Esophagus muscularis mucosa (tissue), 4 donors: ENCODE measurements at regions not wholly inside any gene's neighbourhood (a gene's known extent, or its start where the extent isn't known, plus 50 kb on each side); places are given as distances from the start of the nearest gene placed in this dataset.

Experiments
- DNase-seq: peaks from one replicate; pipeline ENCODE4 v3.0.0-alpha.2; 2017; ENCODE audit errors: extremely low spot score
- H3K27ac ChIP-seq, 4 donors: fragments of 200-600 bp; sonication (generic); replicated peaks in 1 of 4; 1 replicate in 3 of 4; 2 replicates in 1 of 4; pipeline ENCODE4 v1.5.1; 2016 to 2019; ENCODE audit warnings: mild to moderate bottlenecking in 1 of 4
- H3K27me3 ChIP-seq, 4 donors: fragments of 200-600 bp; sonication (generic); one replicate each; pipeline versions ENCODE4 v1.5.1 to v1.6.0; 2016 to 2019
- H3K36me3 ChIP-seq, 4 donors: fragments of 200-600 bp; sonication (generic); one replicate each; pipeline ENCODE4 v1.5.1; 2016 to 2019
- H3K4me1 ChIP-seq, 4 donors: fragments of 200-600 bp; sonication (generic); one replicate each; pipeline ENCODE4 v1.5.1; 2016 to 2019
- H3K4me3 ChIP-seq, 4 donors: fragments of 200-600 bp; sonication (generic); 1 replicate in 2 of 4; 2 replicates in 2 of 4; pipeline ENCODE4 v1.5.1; 2016 to 2019; ENCODE audit warnings: mild to moderate bottlenecking in 4 of 4, moderate library complexity in 1 of 4
- H3K9me3 ChIP-seq, 4 donors: fragments of 200-600 bp; sonication (generic); 1 replicate in 3 of 4; 2 replicates in 1 of 4; pipeline ENCODE4 v1.5.1; 2016 to 2019
- EP300 ChIP-seq: sonication (generic); formaldehyde crosslinking; IDR thresholded peaks from one replicate; pipeline ENCODE4 v1.6.1; 2017; ENCODE audit warnings: antibody characterized with exemption
- POLR2A ChIP-seq: fragments of 450-650 bp; IDR thresholded peaks from one replicate; pipeline ENCODE4 v1.6.1; 2017; ENCODE audit warnings: antibody characterized with exemption, moderate library complexity, mild to moderate bottlenecking, low read depth
- POLR2AphosphoS5 ChIP-seq, 2 donors: sonication (generic); formaldehyde crosslinking; IDR thresholded peaks; one replicate each; pipeline ENCODE4 v1.6.1; 2017; ENCODE audit warnings: antibody characterized with exemption in 2 of 2
- WGBS: methylation state at CpG from one replicate; pipeline ENCODE4 v1.1.5; 2018; 5-methylcytosine and 5-hydroxymethylcytosine counted together
- intact Hi-C: fragments of 100-400 bp; cut with DNase I; formaldehyde crosslinking; loops from one replicate; pipeline ENCODE4 v1.15.1; 2023
- TF ChIP-seq, protein P1 (sequence below), 3 experiments: fragments of 200-600 bp in 2 of 3; fragments of 450-650 bp in 1 of 3; sonication (generic) in 2 of 3; IDR thresholded peaks; one replicate each; pipeline ENCODE4 v1.5.1; 2017 to 2019; ENCODE audit warnings: antibody characterized with exemption in 3 of 3, mild to moderate bottlenecking in 2 of 3, moderate library complexity in 1 of 3

DNA sequence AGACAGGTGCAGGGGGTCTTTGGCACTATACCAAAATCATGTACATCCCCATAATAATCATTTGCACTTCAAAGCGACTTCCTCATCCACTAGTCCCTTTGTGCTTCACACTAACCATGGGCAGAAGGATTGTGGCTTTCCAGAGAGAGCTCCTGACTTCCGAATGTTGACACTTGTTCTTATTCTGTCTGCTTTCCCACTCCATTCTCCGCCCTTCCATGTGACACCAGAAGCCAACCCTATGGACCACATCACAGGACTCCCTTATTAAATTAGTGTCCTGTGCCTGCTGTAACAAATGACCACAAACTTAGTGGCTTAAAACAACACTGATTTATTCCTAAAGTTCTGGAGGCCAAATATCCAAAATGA, 91.6 kb downstream of the CMC2 start:
- TF ChIP-seq POLR2A (no peak), POLR2AphosphoS5 (IDR thresholded peaks at IDR 0.05) (no peak), EP300 (no peak)
- TF ChIP-seq, protein P1, sequence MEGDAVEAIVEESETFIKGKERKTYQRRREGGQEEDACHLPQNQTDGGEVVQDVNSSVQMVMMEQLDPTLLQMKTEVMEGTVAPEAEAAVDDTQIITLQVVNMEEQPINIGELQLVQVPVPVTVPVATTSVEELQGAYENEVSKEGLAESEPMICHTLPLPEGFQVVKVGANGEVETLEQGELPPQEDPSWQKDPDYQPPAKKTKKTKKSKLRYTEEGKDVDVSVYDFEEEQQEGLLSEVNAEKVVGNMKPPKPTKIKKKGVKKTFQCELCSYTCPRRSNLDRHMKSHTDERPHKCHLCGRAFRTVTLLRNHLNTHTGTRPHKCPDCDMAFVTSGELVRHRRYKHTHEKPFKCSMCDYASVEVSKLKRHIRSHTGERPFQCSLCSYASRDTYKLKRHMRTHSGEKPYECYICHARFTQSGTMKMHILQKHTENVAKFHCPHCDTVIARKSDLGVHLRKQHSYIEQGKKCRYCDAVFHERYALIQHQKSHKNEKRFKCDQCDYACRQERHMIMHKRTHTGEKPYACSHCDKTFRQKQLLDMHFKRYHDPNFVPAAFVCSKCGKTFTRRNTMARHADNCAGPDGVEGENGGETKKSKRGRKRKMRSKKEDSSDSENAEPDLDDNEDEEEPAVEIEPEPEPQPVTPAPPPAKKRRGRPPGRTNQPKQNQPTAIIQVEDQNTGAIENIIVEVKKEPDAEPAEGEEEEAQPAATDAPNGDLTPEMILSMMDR (IDR thresholded peaks at IDR 0.05) = no peak
- Histone ChIP-seq H3K9me3 (peaks cover 0 to 10% (median 0%) of the 10 kb centered on the region in 4 donors), H3K27me3 (peaks cover 0 to 3% (median 0%) of the 10 kb centered on the region in 4 donors), H3K4me1 (no peaks in the 10 kb centered on the region), H3K36me3 (no peaks in the 10 kb centered on the region), H3K4me3 (no peak overlapping the region), H3K27ac (no peak overlapping the region)
- DNase-seq = no peak
- 95% methylated on average over 3 of the region's 3 CpGs for WGBS
- intact Hi-C loops = no loop called here

DNA sequence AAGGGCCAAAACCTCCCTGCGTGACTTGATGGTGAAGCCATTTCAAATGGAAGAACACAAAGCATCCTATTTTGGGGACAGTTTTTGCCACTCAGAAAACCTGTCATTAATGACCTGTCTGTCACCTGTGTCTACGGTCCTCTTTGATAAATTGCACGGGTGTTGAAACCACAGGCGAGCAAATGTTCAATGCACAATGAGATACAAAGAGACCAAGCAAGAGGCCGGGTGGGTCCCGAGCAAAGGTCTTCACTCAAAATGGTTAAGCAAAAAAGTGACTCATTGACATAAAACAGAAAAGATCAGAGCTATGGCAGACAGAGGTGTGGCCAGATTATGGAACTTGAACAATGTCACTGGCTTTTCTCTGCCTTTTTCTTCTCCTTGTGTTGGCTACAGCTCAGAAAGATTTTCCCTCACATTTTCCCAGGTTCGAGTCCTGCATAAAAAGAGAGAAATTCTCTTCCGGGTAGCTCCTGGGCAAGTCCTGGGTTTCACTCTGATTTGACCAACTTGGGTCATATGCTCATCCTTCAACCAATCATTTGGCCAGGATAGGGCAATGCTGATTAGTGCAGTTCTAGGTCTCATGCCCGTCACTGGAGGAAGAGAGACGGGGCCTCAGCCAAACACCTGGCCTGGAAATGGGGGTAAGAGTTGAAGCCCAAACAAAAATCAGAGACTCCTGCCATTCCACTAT, 92.2 kb downstream of the CMC2 start:
- intact Hi-C loops = no loop called here
- H3K9me3 ChIP-seq = peaks cover 0 to 10% (median 0%) of the 10 kb centered on the region in 4 donors
- TF ChIP-seq POLR2AphosphoS5 (IDR thresholded peaks at IDR 0.05) (no peak), POLR2A (no peak)
- peaks cover 0 to 3% (median 0%) of the 10 kb centered on the region in 4 donors for H3K27me3 ChIP-seq
- H3K27ac ChIP-seq = no peak overlapping the region
- WGBS = 93% methylated on average over 10 of the region's 10 CpGs
- DNase-seq = no peak
- no peaks in the 10 kb centered on the region for H3K36me3 ChIP-seq
- H3K4me1 ChIP-seq = no peaks in the 10 kb centered on the region
- H3K4me3 ChIP-seq = no peak overlapping the region

- Histone ChIP-seq H3K27me3 (peaks cover 0 to 3% (median 0%) of the 10 kb centered on the region in 4 donors), H3K27ac (no peak overlapping the region), H3K36me3 (no peaks in the 10 kb centered on the region), H3K4me3 (no peak overlapping the region), H3K9me3 (peaks cover 0 to 10% (median 0%) of the 10 kb centered on the region in 4 donors), H3K4me1 (no peaks in the 10 kb centered on the region)
- intact Hi-C loops = no loop called here
- TF ChIP-seq EP300 (no peak), POLR2AphosphoS5 (IDR thresholded peaks at IDR 0.05) (no peak), POLR2A (no peak)
- TF ChIP-seq, protein P1 (IDR thresholded peaks at IDR 0.05) = no peak
- DNase-seq = no peak
- 94% methylated on average over 4 of the region's 4 CpGs for WGBS
Measured at GRCh38 chr16:80913397-80913796, 93.3 kb downstream of the CMC2 start.

- intact Hi-C loops = no loop called here
- no peaks in the 10 kb centered on the region for H3K4me1 ChIP-seq
- no peak for DNase-seq
- 78% methylated on average over 4 of the region's 4 CpGs for WGBS
- H3K27me3 ChIP-seq = peaks cover 0 to 3% (median 0%) of the 10 kb centered on the region in 4 donors
- no peak overlapping the region for H3K27ac ChIP-seq
- peaks cover 0 to 10% (median 0%) of the 10 kb centered on the region in 4 donors for H3K9me3 ChIP-seq
- H3K4me3 ChIP-seq = no peak overlapping the region
- H3K36me3 ChIP-seq = no peaks in the 10 kb centered on the region
- TF ChIP-seq, protein P1 (IDR thresholded peaks at IDR 0.05) = no peak
- no peak for TF ChIP-seq POLR2AphosphoS5 (IDR thresholded peaks at IDR 0.05)
- no peak for TF ChIP-seq POLR2A
- TF ChIP-seq EP300 = no peak
Measured at GRCh38 chr16:80912651-80913050, 94.0 kb downstream of the CMC2 start.

GRCh38 chr16:80910434-80910833, 96.3 kb downstream of the CMC2 start:
- H3K4me1 ChIP-seq = no peaks in the 10 kb centered on the region
- H3K27ac ChIP-seq = no peak overlapping the region
- H3K9me3 ChIP-seq = peaks cover 0 to 10% (median 0%) of the 10 kb centered on the region in 4 donors
- peaks cover 0 to 3% (median 0%) of the 10 kb centered on the region in 4 donors for H3K27me3 ChIP-seq
- intact Hi-C loops = no loop called here
- H3K36me3 ChIP-seq = no peaks in the 10 kb centered on the region
- no peak overlapping the region for H3K4me3 ChIP-seq
- TF ChIP-seq, protein P1 (IDR thresholded peaks at IDR 0.05) = no peak
- TF ChIP-seq POLR2AphosphoS5 (IDR thresholded peaks at IDR 0.05) (no peak), POLR2A (no peak), EP300 (no peak)
- WGBS = 73% methylated on average over 2 of the region's 2 CpGs
- DNase-seq = no peak
